ENCODE measurements at regions not wholly inside any gene's neighbourhood (a gene's known extent, or its start where the extent isn't known, plus 50 kb on each side); places are given as distances from the start of the nearest gene placed in this dataset.

GRCh38 chr13:74979703-74980102 lies 502.3 kb downstream of the TBC1D4 start:
- TF ChIP-seq CTCF (IDR thresholded peaks at IDR 0.05): no peak
- no peak for TF ChIP-seq POLR2AphosphoS5 (IDR thresholded peaks at IDR 0.05)
- TF ChIP-seq POLR2A (IDR thresholded peaks at IDR 0.05): no peak
- TF ChIP-seq EP300 (IDR thresholded peaks at IDR 0.05; ENCODE audit: low read depth): no peak
